ENCODE measurements at regions not wholly inside any gene's neighbourhood (a gene's known extent, or its start where the extent isn't known, plus 50 kb on each side); places are given as distances from the start of the nearest gene placed in this dataset.

DNA sequence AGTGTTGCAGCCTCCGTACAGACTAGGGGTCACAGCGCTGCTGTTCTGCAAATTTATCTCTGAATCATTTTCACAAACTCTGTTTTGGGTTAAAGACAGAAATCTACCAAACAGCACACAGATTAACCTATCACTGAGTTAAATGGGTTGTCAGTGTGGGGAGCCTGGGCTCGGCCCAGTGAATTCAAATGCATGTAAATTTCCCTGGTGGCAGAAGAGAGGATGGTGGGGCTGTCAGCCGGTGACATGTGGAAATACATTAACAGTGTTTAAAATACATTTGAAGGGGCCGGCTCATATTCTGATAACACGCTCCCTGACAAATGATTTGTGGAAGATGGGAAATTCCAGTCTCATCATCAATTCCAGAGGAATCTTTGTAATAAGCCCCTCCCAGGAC is 309.6 kb upstream of the MKI67 start:
- TF ChIP-seq, protein P1, sequence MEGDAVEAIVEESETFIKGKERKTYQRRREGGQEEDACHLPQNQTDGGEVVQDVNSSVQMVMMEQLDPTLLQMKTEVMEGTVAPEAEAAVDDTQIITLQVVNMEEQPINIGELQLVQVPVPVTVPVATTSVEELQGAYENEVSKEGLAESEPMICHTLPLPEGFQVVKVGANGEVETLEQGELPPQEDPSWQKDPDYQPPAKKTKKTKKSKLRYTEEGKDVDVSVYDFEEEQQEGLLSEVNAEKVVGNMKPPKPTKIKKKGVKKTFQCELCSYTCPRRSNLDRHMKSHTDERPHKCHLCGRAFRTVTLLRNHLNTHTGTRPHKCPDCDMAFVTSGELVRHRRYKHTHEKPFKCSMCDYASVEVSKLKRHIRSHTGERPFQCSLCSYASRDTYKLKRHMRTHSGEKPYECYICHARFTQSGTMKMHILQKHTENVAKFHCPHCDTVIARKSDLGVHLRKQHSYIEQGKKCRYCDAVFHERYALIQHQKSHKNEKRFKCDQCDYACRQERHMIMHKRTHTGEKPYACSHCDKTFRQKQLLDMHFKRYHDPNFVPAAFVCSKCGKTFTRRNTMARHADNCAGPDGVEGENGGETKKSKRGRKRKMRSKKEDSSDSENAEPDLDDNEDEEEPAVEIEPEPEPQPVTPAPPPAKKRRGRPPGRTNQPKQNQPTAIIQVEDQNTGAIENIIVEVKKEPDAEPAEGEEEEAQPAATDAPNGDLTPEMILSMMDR (IDR thresholded peaks at IDR 0.05), result no peak
- TF ChIP-seq POLR2A (IDR thresholded peaks at IDR 0.05), result no peak
